Activated naive CD4-positive, alpha-beta T cell treated with anti-CD3 and anti-CD28 coated beads for 36 hours (primary cell): ENCODE measurements at regions not wholly inside any gene's neighbourhood (a gene's known extent, or its start where the extent isn't known, plus 50 kb on each side); places are given as distances from the start of the nearest gene placed in this dataset.
"Not testable (repeated sequence)": the region's sequence is repeated elsewhere in the genome, so short reads cannot be mapped to it uniquely, and the experiment has no call there.

Experiments
- CTCF ChIA-PET: fragments of 350-600 bp; sonication (Branson Sonifier 250); formaldehyde crosslinking; loops from one replicate; lab custom pipeline; 2021; ENCODE audit warnings: antibody characterized with exemption; lab: Charles Lee
- DNase-seq: peaks from one replicate; pipeline ENCODE4 v3.0.0-alpha.2; 2020
- H3K27ac Mint-ChIP-seq: one replicate; pipeline ENCODE4 v1.8.0; 2021; ENCODE audit warnings: mild to moderate bottlenecking, mixed read lengths
- H3K27me3 Mint-ChIP-seq: one replicate; pipeline ENCODE4 v1.8.0; 2021; ENCODE audit warnings: low read depth, mixed read lengths
- H3K36me3 Mint-ChIP-seq: one replicate; pipeline ENCODE4 v1.8.0; 2021; ENCODE audit warnings: low read depth, mixed read lengths
- H3K4me1 Mint-ChIP-seq: one replicate; pipeline ENCODE4 v1.8.0; 2021; ENCODE audit warnings: low read depth, mixed read lengths
- H3K4me3 Mint-ChIP-seq: one replicate; pipeline ENCODE4 v1.8.0; 2021; ENCODE audit warnings: mild to moderate bottlenecking, moderate library complexity, mixed read lengths
- H3K9me3 Mint-ChIP-seq: one replicate; pipeline ENCODE4 v1.8.0; 2021; ENCODE audit warnings: mixed read lengths
- intact Hi-C: fragments of 100-400 bp; cut with micrococcal nuclease; formaldehyde crosslinking; loops from one replicate; pipeline ENCODE4 v1.15.1; 2023

DNA sequence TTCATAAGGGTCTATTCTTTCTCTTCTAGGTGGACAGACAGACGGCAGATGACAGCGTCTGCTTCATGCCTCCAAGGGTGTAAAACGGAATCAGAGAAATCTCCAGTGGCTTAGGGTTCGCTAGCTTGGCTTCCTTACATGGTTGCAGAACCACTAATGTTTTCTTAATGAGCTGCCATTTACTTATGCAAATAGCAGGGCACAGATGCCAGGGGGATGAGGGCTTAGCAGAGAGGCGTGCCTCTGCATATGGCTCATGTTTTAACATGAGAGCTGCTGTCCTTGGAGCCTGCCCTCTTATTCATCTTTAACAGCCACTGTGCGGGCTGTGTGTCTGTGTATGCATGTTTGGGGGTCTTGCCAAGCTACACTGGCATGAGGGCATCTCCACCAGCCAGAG, 119.6 kb downstream of the IER5 start:
- CTCF ChIA-PET: interaction anchor here (0.7 to 0.8 kb wide), 2 partner anchors 181 to 185 kb away, joined by 3 to 6 read pairs; no protein-coding TSS in a partner anchor
- Mint-ChIP-seq H3K9me3 (no peaks in the 10 kb centered on the region), H3K4me1 (no peaks in the 10 kb centered on the region), H3K27me3 (no peaks in the 10 kb centered on the region), H3K36me3 (no peaks in the 10 kb centered on the region), H3K27ac (no peak overlapping the region), H3K4me3 (no peak overlapping the region)
- no peak for DNase-seq
- intact Hi-C loops: no loop called here

DNA sequence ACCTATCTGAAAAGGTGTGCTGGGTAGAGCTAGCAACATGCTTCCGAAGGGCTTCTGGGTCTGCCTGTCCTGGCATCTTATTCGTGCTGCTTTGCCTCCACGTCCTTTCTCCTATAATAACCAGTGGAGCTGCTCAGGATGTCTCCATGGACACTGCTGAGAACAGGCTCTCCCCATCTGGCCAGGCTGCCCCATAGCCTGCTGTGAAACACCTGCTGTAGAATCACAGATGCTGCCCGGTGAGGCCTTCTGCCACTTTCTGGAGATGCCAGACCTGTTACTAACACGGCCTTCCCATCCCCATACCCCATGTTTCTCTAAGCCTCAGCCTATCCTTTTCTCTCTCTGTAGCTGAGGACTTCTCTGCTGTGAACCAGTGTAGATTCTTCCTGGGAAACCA, 120.5 kb downstream of the IER5 start:
- Mint-ChIP-seq H3K27ac (no peak overlapping the region), H3K36me3 (no peaks in the 10 kb centered on the region), H3K4me1 (no peaks in the 10 kb centered on the region), H3K9me3 (no peaks in the 10 kb centered on the region), H3K4me3 (no peak overlapping the region), H3K27me3 (no peaks in the 10 kb centered on the region)
- DNase-seq: no peak
- CTCF ChIA-PET: interaction anchor here (0.9 kb wide), 1 partner anchor 214 kb away, joined by 3 read pairs; no protein-coding TSS in a partner anchor
- intact Hi-C loops: no loop called here

DNA sequence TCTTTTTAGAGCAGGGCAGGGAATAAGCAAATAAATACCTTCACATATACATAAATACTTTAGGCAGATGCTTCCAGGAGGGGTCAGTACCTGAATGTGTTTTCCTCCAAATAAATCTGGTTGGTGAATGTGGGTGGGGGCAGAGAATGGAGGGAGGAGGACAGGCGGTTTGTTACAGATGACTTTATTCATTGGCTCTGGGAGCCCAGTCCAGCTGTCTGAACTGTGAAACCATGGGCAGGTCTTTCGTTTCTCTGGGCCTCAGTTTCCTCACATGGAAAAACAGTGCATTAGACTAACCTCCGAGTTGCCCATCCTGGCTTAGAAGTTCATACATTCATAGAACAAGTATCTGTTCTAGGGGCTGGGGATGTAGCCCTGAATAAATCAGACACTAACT, 124.6 kb downstream of the IER5 start:
- Mint-ChIP-seq H3K4me1 (no peaks in the 10 kb centered on the region), H3K4me3 (no peak overlapping the region), H3K27ac (no peak overlapping the region), H3K9me3 (no peaks in the 10 kb centered on the region), H3K36me3 (no peaks in the 10 kb centered on the region), H3K27me3 (no peaks in the 10 kb centered on the region)
- CTCF ChIA-PET: no interaction called here
- intact Hi-C loops: no loop called here
- no peak for DNase-seq

DNA sequence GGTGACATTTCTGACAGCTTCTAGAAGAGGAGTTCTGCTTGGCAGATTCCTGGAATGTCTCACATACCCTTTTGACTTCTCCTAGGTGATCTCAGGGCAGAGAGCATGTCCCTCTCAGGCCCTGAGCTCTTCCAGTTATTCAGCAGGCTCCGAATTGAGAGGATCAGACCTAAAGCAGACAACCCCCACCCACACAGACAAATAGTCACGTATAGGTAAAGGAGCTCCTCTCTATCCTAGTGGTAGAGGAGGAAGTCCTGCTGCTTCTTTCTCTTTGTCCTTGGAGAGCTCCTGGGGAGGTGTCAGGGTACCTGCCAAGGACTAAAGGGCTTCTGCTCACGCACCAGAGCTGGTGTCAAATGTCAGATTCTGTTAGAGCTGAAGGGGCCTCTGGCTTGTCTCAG, 128.1 kb downstream of the IER5 start:
- CTCF ChIA-PET: interaction anchor here (0.5 kb wide), 1 partner anchor 207 kb away, joined by 5 read pairs; no protein-coding TSS in a partner anchor
- intact Hi-C loops: no loop called here
- Mint-ChIP-seq H3K27ac (no peak overlapping the region), H3K27me3 (no peaks in the 10 kb centered on the region), H3K4me1 (no peaks in the 10 kb centered on the region), H3K9me3 (no peaks in the 10 kb centered on the region), H3K4me3 (no peak overlapping the region), H3K36me3 (no peaks in the 10 kb centered on the region)
- DNase-seq: no peak

DNA sequence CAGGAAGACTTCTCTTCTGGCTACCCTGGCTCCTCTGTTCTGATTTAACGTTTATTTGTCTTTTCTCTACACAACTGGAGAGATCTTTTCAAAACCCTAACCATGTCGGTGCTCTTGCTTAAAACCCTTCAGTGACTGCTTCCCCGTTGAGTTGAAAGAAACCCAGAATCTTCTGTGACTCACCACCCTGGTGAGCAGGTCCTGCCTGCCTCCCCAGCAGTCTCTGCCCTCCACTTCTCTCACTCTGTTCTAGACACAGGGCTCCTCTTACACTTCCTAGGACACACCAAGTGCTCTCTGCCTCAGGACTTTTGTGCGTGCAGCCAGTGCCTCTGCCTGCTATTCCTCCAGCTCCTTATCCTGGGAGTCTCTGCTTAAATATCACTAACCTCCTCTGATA, 131.4 kb downstream of the IER5 start:
- no peaks in the 10 kb centered on the region for H3K27me3 Mint-ChIP-seq
- CTCF ChIA-PET: no interaction called here
- H3K36me3 Mint-ChIP-seq: no peaks in the 10 kb centered on the region
- intact Hi-C loops: no loop called here
- DNase-seq: no peak
- no peaks in the 10 kb centered on the region for H3K9me3 Mint-ChIP-seq
- no peaks in the 10 kb centered on the region for H3K4me1 Mint-ChIP-seq
- H3K27ac Mint-ChIP-seq: no peak overlapping the region
- no peak overlapping the region for H3K4me3 Mint-ChIP-seq

DNA sequence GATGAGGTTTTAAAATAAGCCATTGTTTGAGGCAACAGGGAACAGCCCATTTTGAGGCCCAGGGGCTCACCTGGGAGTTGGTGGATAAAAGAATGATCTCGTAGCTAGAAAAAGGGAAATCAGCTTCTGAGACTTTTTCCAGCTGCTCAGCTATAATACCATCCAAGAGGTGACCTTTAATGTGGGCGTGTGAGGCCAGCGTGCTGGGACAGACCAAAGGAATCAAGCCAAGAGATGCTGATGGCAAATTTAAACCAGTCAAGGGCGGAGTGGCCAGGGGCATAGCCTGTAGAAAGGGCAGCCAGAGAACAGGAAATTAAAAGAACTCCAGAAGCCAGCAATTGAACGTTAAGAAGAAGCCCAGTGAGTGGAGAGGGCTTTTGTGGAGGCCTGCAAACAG, 132.6 kb downstream of the IER5 start:
- DNase-seq: no peak
- CTCF ChIA-PET: no interaction called here
- H3K36me3 Mint-ChIP-seq: no peaks in the 10 kb centered on the region
- no peak overlapping the region for H3K27ac Mint-ChIP-seq
- no peaks in the 10 kb centered on the region for H3K4me1 Mint-ChIP-seq
- intact Hi-C loops: no loop called here
- H3K27me3 Mint-ChIP-seq: no peaks in the 10 kb centered on the region
- no peak overlapping the region for H3K4me3 Mint-ChIP-seq
- H3K9me3 Mint-ChIP-seq: no peaks in the 10 kb centered on the region

DNA sequence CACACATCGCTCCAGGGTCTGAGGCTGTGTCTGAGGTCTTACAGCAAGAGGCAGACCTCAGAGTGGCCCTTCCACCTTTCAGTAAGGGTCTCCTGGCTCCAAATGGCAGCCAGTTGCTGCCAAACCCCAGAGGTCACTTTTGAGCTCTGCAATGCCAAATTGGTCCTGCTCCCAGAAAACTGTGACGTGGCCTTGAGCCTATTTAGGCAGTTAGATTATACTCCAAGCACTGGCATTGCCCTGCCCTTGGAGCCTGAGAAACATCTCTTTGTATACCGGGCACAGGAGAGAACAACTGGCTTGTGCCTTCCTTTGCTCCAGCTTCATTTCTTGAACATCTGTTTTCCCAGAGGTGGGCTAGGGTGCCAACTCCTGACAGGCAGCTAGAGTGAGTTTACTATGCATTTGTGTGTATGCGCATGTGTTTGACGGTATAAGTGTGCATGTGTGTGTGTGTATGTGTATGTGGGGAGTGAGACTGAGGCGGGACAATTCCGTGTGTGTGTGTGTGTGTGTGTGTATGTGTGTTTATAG, 134.5 kb downstream of the IER5 start:
- H3K4me3 Mint-ChIP-seq: no peak overlapping the region
- H3K27ac Mint-ChIP-seq: no peak overlapping the region
- no peaks in the 10 kb centered on the region for H3K27me3 Mint-ChIP-seq
- intact Hi-C loops: no loop called here
- no peak for DNase-seq
- CTCF ChIA-PET: interaction anchor here (0.8 to 0.9 kb wide), 2 partner anchors 36 to 200 kb away, joined by 3 read pairs; no protein-coding TSS in a partner anchor
- H3K9me3 Mint-ChIP-seq: peaks cover 7% of the 10 kb centered on the region
- H3K36me3 Mint-ChIP-seq: no peaks in the 10 kb centered on the region
- H3K4me1 Mint-ChIP-seq: no peaks in the 10 kb centered on the region

DNA sequence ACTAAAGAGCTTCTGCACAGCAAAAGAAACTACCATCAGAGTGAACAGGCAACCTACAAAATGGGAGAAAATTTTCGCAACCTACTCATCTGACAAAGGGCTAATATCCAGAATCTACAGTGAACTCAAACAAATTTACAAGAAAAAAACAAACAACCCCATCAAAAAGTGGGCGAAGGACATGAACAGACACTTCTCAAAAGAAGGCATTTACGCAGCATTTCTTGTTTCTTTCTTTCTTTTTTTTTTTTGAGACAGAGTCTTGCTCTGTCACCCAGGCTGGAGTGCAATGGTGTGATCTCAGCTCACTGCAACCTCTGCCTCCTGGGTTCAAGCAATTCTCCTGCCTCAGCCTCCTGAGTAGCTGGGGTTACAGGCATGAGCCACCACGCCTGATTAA, 138.2 kb downstream of the IER5 start:
- intact Hi-C loops, H3K4me1 Mint-ChIP-seq, DNase-seq, H3K4me3 Mint-ChIP-seq, H3K36me3 Mint-ChIP-seq, H3K27ac Mint-ChIP-seq, CTCF ChIA-PET, H3K27me3 Mint-ChIP-seq, H3K9me3 Mint-ChIP-seq: not testable (repeated sequence)

DNA sequence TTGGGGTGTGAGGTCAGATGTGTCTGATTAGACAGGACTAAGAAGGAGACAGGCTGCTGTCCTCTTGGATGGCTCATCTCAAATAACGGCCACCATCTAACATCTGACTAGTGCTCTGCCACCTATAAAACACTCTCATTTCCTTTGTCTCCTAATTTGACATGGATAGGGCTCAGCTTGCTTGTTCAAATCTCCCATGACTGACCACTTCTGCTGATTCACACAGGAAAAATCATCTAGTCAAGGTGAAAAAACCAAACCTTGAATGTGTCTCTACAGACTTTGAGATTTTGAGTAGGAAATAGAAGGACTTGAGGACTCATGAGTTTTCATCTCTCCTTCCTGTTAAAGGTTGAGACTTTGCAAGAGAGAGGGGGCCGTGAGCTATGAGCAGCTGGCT, 150.6 kb downstream of the IER5 start:
- intact Hi-C loops: no loop called here
- DNase-seq: no peak
- H3K36me3 Mint-ChIP-seq: no peaks in the 10 kb centered on the region
- no peak overlapping the region for H3K4me3 Mint-ChIP-seq
- no peaks in the 10 kb centered on the region for H3K27me3 Mint-ChIP-seq
- no peaks in the 10 kb centered on the region for H3K9me3 Mint-ChIP-seq
- H3K4me1 Mint-ChIP-seq: no peaks in the 10 kb centered on the region
- CTCF ChIA-PET: interaction anchor here (1.3 kb wide), 1 partner anchor 42 kb away, joined by 4 read pairs; no protein-coding TSS in a partner anchor
- H3K27ac Mint-ChIP-seq: no peak overlapping the region

DNA sequence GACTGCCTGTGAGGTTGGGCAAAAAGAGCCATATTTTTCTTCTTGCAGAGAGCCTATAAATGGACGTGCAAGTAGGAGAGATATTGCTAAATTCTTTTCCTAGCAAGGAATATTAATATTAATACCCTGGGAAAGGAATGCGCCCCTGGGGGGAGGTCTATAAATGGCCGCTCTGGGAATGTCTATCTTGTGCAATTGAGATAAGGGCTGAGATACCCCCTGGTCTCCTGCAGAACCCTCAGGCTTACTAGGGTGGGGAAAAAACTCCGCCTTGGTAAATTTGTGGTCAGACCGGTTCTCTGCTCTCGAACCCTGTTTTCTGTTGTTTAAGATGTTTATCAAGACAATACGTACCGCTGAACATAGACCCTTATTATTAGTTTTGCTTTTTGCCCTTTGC, 157.8 kb downstream of the IER5 start:
- H3K36me3 Mint-ChIP-seq, CTCF ChIA-PET, DNase-seq, H3K4me1 Mint-ChIP-seq, intact Hi-C loops, H3K4me3 Mint-ChIP-seq, H3K27ac Mint-ChIP-seq, H3K27me3 Mint-ChIP-seq: not testable (repeated sequence)
- peaks cover 15% of the 10 kb centered on the region for H3K9me3 Mint-ChIP-seq

DNA sequence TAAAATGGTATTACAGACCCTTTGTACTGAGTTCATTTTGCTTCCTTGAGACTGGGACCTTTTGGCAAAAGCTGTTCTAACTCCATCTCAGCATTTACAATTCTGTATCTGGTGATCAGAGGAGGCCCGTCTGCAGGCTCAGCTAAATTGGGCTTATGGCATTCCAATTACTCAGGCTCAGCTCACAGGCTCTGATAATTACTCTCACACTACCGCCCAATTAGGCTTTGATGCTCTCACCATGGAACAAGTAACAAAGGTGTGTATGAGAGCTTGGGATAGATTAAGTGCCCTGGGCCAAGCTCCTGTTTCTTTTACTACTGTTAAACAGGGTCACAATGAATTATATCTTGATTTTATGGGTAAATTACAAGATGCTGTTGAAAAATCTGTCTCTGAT, 159.9 kb downstream of the IER5 start:
- peaks cover 15% of the 10 kb centered on the region for H3K9me3 Mint-ChIP-seq
- H3K27me3 Mint-ChIP-seq, DNase-seq, H3K4me3 Mint-ChIP-seq, H3K27ac Mint-ChIP-seq, H3K4me1 Mint-ChIP-seq, H3K36me3 Mint-ChIP-seq, intact Hi-C loops: not testable (repeated sequence)
- CTCF ChIA-PET: interaction anchor here (0.7 kb wide), 1 partner anchor 440 kb away, joined by 3 read pairs; no protein-coding TSS in a partner anchor

DNA sequence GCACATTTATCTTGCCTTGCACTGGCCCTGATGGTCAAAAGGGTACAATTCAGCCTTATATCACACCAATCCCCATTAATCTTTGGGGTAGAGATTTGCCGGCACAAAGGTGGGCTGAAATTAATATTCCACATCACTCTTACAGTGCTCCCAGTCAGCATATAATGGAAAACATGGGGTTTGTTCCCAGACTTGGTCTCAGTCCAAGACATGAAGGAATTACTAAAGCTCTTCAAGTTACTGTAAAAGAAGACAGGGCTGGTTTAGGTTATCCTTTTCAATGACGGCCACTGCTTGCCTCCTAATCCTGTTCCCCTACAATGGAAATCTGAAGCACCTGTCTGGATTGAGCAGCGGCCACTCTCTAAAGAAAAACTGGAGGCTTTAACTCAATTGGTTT, 160.7 kb downstream of the IER5 start:
- no peak overlapping the region for H3K4me3 Mint-ChIP-seq
- H3K9me3 Mint-ChIP-seq: peaks cover 15% of the 10 kb centered on the region
- CTCF ChIA-PET: no interaction called here
- no peaks in the 10 kb centered on the region for H3K27me3 Mint-ChIP-seq
- no peaks in the 10 kb centered on the region for H3K4me1 Mint-ChIP-seq
- no peak for DNase-seq
- no peaks in the 10 kb centered on the region for H3K36me3 Mint-ChIP-seq
- intact Hi-C loops: no loop called here
- H3K27ac Mint-ChIP-seq: no peak overlapping the region

DNA sequence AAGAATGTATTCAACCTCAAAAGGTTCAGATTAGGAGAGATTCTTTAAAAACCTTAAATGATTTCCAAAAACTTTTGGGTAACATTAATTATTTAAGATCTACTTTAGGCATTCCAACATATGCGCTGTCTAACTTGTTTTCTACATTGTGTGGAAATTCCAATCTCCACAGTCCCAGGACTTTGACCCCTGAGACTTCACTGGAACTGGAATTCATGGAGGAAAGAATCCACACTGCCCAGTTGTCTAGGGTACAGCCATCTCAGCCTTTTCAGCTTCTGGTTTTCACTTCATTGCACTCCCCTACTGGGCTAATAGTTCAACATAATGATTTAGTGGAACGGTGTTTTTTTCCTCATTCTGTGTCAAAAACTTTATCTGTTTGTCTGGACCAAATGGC, 161.5 kb downstream of the IER5 start:
- no peak overlapping the region for H3K27ac Mint-ChIP-seq
- no peaks in the 10 kb centered on the region for H3K4me1 Mint-ChIP-seq
- DNase-seq: no peak
- CTCF ChIA-PET: no interaction called here
- no peak overlapping the region for H3K4me3 Mint-ChIP-seq
- no peaks in the 10 kb centered on the region for H3K36me3 Mint-ChIP-seq
- intact Hi-C loops: no loop called here
- H3K27me3 Mint-ChIP-seq: no peaks in the 10 kb centered on the region
- peaks cover 20% of the 10 kb centered on the region for H3K9me3 Mint-ChIP-seq
